T-helper 1 cell treated with Interleukin-12 subunit alpha and Interleukin-12 subunit beta and Interleukin-4 antibody, amounts not matched to agents 30 ng/mL and 1 ng/mL, for 36 hours (primary cell): ENCODE measurements at regions not wholly inside any gene's neighbourhood (a gene's known extent, or its start where the extent isn't known, plus 50 kb on each side); places are given as distances from the start of the nearest gene placed in this dataset.

ENCODE experiments used
- intact Hi-C: fragments of 100-400 bp; cut with micrococcal nuclease; formaldehyde crosslinking; loops from one replicate; pipeline ENCODE4 v1.15.1; 2024

DNA sequence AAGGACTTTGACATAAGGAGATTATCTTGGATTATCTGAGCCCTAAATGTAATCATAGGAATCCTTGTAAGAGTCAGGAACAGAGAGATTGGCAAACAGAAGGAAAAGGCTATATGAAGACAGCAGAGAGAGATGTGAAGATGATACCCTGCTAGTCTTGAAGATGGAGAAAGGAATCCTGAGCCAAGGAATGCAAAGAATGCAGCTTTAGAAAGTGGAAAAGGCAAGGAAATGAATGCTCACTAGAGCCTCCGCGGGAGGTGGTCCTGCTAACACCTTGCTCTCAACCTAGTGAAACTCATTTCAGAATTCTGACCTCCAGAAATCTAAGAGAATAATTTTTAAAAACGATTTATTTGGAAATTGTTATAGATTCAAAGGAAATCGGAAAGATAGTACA, 117.1 kb downstream of the TBXT start:
- intact Hi-C loops, result no loop called here

DNA sequence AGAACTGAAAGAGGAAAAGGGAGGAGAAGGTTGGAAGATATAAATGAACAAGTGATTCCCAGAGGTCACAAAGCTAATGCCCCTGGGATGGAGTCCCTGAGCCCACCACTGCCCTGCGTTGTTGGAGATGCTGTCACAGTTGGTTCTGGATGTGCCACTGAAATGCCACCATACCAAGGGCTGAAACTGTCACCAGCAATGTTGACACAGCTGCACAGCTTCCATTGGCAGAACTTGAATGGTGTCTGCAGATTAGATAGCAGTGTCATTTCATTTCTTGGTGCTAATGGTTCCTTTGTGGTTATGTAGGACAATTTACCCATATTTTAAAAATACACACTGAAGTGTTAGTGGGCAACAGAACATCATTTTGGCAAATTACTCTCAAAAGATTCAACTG, 120.7 kb downstream of the TBXT start:
- intact Hi-C loops, result no loop called here

DNA sequence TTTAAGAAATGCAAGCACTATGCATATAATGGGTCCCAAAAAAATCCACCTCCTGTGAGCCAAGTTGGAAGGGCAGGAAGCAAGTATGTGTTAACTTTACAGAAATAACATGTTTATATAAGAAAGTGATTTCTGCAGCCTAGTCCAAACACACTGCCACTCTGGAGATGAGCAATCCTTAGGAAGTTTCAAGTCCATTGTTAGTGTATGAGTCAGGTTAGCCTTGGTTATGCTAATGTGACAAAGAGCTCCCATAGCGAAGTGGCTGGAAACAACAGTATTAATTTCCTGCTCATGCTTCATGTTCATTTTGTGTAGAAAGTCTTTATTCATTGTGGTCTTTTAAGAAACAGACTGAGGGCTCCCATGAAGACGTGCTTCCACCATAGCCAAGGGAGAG, 121.4 kb downstream of the TBXT start:
- intact Hi-C loops, result no loop called here

DNA sequence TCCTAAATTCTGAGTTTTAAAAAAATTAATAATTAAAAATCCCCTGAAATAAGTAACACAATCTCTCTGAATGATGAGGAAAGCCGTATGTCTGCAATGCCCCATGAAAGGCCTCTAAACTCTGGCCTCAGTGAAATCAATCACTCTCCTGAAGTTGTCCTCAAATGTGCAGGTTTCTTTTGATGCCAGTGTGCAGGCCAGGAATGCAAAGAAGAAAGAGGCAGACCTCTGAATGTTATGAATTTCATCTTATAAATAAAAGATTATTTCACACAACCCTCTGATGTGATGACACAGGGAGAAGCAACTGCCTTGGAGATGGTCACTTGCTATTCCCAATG, 121.8 kb downstream of the TBXT start:
- intact Hi-C loops, result no loop called here

DNA sequence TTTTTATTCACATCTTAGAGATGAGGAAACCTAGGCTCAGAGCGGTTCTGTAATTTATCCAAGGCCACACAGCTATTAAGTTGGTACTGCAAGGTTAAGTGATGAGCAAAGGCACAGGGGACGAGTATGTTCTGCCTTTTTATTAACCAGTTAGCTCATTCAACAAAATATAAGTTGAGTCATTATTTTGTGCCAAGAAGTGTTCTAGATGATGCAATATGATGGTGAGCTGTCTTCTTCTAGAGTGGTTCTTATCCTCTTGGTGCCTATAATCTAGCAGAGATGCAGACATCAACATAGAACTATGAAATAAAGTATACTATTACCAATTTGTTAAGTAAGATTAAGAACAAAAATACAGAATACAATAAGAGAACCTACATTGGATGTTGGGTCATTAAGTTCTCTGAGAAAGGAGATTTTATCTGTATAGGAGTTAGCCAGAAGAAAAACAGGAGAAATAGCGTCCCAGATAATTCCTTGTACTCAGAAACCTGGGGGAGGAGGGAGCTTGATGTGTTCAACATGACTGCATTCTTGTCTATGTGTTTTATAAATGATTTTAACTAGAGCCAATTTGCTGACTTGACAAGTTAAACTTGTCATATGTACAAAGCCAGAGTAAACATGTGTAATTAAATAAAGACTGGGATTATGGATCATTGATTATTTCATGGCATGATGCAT, 122.3 kb downstream of the TBXT start:
- intact Hi-C loops, result no loop called here

DNA sequence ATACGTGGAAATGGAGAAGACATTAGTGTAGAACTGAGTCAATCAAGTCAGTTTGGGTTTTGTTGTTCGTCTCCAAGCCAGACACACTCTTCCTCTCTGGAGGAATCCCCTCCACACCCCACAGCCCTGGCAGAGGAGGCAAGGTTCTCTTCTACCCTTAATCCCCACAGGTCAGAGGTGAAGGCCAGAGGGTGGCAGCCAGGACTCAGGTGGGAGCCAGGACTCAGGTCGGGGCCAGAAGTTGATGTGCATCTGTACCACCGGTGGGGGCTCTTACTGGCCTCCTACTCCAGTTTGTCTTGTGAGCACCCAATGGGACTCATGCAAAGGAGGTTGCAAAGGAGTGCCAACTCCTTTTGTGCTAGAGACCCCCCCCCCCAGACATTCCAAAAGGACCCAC, 126.4 kb downstream of the TBXT start:
- intact Hi-C loops, result no loop called here

DNA sequence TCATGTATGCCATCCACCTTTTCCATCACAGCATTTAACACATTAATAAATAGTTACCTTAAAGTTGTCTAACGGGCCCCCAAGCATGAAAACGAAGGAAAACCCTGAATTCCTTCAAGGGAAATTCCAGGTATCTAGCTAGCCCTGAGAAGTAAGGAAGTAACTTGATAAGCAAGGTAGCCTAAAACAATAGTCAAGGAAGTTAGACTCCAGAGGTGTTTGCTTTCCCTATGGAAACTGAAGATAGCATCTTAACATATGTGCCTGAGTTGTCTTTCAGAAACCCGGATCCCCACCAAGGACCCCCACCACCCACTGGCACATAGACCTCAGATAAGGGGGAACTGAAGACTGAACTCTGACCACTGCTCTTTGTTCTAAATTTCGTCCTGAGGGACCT, 127.4 kb downstream of the TBXT start:
- intact Hi-C loops, result no loop called here

DNA sequence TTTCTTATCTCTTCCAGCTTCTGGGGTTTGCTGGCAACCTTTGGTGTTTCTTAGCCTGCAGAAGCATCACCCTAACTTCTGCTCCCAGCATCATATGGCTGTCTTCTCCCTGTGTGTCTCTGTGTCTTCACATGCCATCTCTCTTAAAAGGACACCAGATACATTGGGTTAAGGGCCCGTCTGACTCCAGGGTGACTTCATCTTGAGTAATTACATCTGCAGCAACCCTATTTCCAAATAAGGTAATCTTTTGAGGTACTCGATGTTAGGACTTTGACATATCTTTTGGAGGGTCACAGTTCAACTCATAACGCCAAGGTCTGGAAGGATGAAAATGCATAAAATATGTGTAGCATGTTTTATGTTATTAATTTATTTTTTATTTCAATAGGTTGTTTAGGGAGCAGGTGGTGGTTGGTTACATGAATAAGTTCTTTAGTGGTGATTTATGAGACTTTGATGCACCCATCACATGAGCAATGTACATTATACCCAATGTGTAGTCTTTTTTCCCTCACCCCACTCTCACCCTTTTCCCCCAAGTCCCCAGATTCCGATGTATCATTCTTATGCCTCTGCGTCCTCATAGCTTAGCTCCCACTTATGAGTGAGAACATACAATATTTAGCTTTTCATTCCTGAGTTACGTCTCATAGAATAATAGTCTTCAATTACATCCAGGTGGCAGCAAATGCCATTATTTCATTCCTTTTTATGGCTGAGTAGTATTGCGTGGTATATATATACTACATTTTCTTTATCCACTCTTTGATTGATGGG, 131.1 kb downstream of the TBXT start:
- intact Hi-C loops, result no loop called here

DNA sequence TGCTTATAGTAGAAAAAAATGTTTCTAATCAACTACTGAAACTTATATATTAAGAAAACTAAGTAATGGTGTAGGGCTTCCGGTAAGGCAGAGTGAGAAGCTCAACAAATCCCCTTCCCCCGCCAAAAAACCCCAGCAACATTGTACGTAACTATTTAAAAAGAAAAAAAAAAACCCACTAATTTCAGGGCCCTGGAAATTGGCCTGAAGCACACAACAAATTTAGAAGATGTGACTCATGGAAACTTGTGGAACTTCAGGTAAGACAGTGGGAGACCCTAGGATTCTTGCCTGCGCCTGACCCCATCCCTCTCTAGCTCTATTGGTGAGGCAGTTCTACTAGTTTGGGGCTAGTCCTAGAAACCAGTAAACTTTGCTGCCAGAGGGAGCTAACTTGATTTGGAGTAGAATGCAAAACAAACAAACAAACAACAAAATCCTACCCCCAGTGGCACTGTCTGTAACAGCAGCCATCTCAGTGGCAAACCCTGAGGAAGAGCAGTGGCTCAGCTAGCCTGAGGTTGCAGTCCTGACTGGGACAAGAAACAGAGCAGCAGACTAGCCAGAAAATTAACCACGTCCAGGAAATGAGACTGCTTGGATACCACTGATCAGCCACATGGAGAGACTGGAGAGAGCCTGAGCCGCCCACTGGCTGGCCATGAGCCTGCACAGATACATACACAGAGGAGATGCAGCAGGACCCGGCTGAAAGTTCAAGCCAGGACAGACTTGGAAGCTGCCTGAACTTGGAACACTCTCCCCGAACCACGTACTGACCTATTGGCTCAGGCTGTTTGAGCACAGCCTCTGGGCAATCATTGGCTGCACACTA, 135.1 kb downstream of the TBXT start:
- intact Hi-C loops, result loop anchor here (5.0 kb wide), 2 partner anchors 385 to 595 kb away; partner anchors contain the start of gene RPS6KA2

DNA sequence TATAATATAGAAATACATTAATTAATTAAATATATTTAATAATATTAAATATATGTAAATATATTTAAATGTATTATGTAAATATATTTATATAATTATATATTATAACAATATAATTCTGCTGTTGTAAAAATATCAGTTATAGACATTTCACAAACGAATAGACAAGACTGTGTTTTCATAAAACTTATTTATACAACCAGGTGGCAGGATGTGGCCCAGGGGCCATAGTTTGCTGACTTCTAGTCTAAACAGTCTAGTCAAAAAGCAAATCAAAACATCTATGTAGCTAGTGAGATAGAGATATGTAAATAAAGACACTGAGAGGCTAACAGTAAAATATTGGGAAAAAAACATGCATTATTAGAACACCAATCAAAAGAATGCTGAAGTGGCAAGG, 136.4 kb downstream of the TBXT start:
- intact Hi-C loops, result loop anchor here (5.0 kb wide), 2 partner anchors 386 to 596 kb away; partner anchors contain the start of gene RPS6KA2

DNA sequence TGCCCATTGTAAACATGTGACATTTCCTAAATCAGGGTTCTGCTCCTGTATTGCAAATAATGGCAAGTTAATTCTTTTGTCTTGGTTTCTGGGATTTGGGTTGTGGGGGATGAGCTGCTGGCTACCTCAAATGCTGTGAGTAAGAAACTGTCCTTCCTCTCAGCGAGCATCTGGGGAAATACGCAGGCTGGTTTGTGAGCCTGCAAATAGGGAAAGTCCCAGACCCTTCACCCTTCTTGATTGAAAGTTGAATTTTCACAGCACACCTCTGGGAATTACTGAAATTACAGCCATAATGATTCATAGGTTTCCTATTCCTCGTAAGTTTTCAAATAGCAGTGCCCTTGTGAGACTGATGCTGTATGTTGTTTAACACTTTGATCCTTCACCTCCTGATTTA, 138.1 kb downstream of the TBXT start:
- intact Hi-C loops, result loop anchor here (5.0 to 10.0 kb wide), 2 partner anchors 258 to 1405 kb away; no protein-coding TSS in a partner anchor

DNA sequence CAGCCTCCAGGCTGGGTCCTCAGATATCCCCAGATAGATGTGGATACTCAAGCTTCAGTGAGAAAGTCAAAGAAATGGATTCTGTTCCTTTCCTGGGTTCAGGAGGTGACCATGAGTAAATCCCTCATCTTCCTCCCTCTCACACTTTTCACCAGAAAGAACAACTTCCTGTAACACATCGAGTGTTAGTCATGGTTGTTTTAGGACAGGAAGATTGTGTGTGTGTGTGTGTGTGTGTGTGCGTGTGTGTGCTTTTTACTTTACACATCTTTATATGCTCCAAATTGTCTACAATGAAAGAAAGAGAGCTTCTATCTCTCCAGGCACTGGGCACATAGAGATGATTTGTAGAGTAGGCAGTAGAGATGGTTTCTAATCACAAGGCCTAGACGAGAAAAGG, 139.9 kb downstream of the TBXT start:
- intact Hi-C loops, result loop anchor here (5.0 to 10.0 kb wide), 2 partner anchors 260 to 1403 kb away; no protein-coding TSS in a partner anchor

DNA sequence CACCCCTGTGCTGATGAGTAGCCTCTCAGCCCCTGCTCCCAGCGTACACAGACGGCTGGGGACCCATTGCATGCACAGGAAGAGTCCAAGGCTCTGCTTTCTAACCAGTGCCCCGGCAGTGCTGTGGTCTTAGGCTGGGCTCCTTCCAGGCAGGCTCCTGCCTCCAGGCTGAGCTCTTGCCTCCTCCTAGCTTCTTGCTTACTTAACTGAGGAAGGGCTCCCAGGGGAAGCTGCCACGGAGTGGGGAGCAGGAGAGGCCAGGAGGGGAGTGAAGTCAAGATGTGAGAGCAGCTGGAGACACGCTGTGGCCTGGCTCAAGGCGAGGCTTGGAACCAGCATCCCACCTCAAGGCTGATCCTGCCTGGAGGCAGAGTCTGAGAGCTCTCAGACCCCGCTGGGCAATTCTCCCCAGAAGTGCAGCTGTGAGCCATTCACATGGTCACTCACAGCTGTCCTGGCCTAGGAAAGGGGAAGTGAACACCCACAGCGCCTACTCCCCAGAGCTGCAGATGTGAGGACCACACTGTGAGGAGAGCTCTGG, 141.0 kb downstream of the TBXT start:
- intact Hi-C loops, result loop anchor here (5.0 to 10.0 kb wide), 2 partner anchors 261 to 1402 kb away; no protein-coding TSS in a partner anchor

DNA sequence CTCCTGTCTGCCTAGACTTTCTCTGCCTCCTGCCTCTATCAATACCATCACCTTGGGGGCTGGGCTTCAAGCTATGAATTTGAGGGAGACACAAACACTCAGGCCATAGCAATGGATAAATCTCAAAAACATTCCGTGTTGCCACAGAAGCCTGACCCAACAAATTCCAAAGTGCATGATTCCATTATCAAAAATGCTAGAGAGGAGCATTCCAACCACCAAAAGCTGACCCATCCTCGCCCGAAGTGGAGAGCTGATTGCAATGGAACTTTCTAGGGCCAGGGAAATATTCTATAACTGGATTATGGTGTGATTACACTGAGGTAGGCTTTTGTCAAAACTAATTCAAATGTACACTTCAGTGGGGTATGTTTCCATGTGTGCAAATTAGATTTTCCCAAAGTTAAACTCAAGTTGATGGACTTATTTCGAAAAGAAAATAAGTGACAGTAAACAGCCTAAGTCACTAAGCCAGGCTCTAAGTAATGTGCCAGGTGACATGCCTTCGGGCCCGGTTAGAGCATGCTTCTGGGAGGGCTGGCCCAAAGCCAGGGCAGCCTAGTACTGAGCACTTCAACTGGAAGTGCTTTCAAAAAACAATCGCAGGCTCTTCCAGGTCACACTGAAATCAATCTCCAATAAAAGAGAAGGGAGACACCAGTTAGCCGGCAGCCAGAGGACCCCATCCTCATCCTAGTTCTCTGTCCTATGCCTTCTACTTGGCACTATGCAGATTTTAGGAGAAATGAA, 142.3 kb downstream of the TBXT start:
- intact Hi-C loops, result loop anchor here (5.0 to 10.0 kb wide), 2 partner anchors 262 to 1401 kb away; no protein-coding TSS in a partner anchor

DNA sequence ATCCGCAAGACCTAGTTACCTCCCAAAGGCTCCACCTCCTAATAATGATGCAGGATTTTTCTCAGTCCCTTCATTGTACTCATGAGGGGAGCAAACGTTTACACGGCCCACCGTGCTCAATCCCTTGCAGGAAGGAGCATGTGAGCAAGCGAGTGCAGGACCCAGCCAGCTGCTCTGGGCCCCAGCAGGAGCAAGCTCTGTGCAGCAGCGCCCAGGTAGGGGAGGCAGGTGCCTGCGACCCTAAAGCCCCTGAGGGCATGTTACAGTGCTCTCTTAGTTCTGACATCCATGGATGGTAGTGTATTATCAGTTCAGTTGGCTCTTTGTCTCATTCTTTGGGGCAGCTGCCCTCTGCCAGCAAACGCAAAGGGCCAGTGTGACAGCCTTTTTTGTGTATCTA, 143.4 kb downstream of the TBXT start:
- intact Hi-C loops, result loop anchor here (10.0 kb wide), 1 partner anchor 1399 kb away; no protein-coding TSS in a partner anchor

DNA sequence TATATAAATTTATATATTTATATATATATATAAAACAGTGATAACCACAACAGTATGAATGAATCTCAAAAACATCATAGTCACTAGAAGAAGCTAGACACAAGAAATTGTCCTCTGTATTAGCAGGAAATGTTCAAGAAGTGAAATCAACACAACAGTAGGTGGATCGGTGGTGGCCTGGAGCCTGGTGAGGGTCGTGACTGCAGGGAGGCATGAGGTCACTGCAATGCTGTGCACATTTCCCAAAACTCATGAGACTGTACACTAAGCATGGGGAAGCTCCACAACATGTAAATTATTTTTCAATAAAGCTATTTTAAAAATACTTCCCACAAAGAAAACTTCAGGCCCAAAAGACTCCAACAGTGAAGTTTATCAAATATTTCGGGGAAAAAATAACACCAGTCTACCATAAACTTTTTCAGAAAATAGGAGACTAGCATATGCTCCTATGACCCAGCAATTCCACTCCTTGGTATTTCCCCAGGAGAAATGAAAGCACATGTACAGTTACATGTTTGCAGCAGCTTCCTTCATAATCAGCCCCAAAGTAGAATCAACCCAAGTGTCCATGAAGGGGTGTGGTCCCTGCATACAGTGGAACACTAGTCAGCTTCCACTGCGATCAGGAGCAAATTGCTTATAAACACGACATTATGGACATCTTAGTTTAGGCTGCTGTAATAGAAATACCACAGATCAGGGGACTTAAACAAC, 144.2 kb downstream of the TBXT start:
- intact Hi-C loops, result loop anchor here (10.0 kb wide), 1 partner anchor 1399 kb away; no protein-coding TSS in a partner anchor

DNA sequence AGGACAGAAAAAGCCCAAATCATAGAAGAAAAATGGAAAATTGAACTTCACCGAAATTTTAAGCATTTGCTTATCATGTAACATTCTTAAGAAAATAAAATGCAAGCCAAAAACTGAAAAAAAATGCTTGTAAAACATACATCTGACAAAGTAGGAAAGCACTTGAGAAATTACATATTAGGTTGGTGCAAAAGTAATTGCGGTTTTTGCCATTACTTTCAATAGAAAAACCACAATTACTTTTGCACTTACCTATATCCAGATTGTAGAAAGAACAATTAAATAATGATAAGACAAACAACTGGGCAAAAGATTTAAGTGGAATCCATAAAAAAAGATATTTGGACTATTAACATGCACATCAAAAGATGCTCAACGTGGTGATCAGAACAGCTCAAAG, 146.2 kb downstream of the TBXT start:
- intact Hi-C loops, result loop anchor here (10.0 kb wide), 1 partner anchor 1397 kb away; no protein-coding TSS in a partner anchor

DNA sequence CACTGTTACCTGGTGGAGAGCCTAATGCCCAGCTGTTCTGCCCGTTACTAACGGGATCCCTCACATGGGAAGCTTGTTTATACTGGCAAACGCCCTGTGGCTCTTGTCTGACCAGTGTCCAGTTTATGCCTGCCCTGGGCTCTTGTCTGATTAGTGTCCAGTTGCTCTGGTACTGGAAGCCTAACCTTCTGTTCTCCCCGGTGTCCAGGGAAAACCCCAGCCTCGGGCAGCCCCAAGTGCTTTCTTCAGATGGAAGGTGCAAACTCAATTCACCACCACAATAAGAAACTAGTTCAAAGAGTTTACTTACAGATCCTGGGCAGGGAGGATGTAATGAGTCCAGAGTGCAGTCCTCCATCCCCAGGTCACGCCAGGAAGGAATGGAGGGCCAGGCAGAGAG, 148.4 kb downstream of the TBXT start:
- intact Hi-C loops, result no loop called here

DNA sequence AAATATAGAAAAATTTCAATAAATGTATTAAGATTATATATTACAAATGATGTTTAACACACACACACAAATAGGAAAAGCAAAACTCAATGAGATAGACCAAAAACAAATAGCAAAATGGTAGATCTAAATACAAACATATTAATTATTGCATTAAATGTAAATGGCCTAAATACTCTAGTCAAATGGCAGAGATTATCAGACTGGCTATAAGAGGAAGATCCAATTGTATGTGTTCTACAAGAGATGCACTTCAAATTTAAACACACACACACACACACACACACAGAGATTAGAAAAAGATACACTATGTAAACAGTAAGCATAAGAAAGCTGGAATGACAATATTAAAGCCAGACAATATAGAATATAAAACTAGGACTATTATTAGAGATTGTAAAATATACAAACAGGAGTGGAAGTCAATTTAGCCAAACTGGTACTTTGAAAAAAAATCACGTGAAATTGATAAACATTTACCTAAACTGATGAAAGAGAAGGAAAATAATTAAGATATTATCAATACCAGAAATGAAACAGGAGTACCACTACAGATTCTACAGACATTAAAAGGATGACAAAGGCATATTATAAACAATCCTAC, 150.5 kb downstream of the TBXT start:
- intact Hi-C loops, result no loop called here
